Fibroblast of the aortic adventitia (primary cell): ENCODE measurements at regions not wholly inside any gene's neighbourhood (a gene's known extent, or its start where the extent isn't known, plus 50 kb on each side); places are given as distances from the start of the nearest gene placed in this dataset.

ENCODE experiments used
- DNase-seq: peaks from one replicate; pipeline ENCODE4 v3.0.0-alpha.2; 2010; ENCODE audit warnings: low read depth
- H3K4me3 ChIP-seq: 2 replicates; pipeline ENCODE4 v1.5.1; 2011; ENCODE audit warnings: low read depth, mild to moderate bottlenecking, control low read depth, low read length, moderate library complexity
- CTCF ChIP-seq: IDR thresholded peaks from 2 replicates; pipeline ENCODE4 v1.5.1; 2011; ENCODE audit warnings: mild to moderate bottlenecking, low read length, control low read depth, inconsistent platforms; ENCODE audit not compliant: insufficient read depth

- TF ChIP-seq CTCF, result no peak
- no peak for DNase-seq
- H3K4me3 ChIP-seq, result no peak overlapping the region
Observed at GRCh38 chr7:84261509-84261908, 66.9 kb upstream of the SEMA3A start.

GRCh38 chr7:84258628-84259027, 64.0 kb upstream of the SEMA3A start:
- H3K4me3 ChIP-seq, result no peak overlapping the region
- DNase-seq, result peak; percentile 86
- TF ChIP-seq CTCF, result no peak

- DNase-seq, result no peak
- no peak for TF ChIP-seq CTCF
Observed at GRCh38 chr7:84256571-84256971, 62.0 kb upstream of the SEMA3A start.

GRCh38 chr7:84251277-84251781, 56.7 kb upstream of the SEMA3A start:
- TF ChIP-seq CTCF, result no peak
- no peak overlapping the region for H3K4me3 ChIP-seq
- peak; percentile 87 for DNase-seq

More at GRCh38 chr7:84256571-84256971, 62.0 kb upstream of the SEMA3A start:
- no peak overlapping the region for H3K4me3 ChIP-seq

- no peak overlapping the region for H3K4me3 ChIP-seq
- no peak for DNase-seq
- no peak for TF ChIP-seq CTCF
Observed at GRCh38 chr7:84250452-84250851, 55.9 kb upstream of the SEMA3A start.

- no peak for DNase-seq
- TF ChIP-seq CTCF, result no peak
- no peak overlapping the region for H3K4me3 ChIP-seq
Observed at GRCh38 chr7:84249656-84250055, 55.1 kb upstream of the SEMA3A start.

- H3K4me3 ChIP-seq, result no peak overlapping the region
- DNase-seq, result no peak
- TF ChIP-seq CTCF, result no peak
Observed at GRCh38 chr7:84248843-84249242, 54.3 kb upstream of the SEMA3A start.
